Mammary epithelial cell (primary cell): ENCODE measurements at regions not wholly inside any gene's neighbourhood (a gene's known extent, or its start where the extent isn't known, plus 50 kb on each side); places are given as distances from the start of the nearest gene placed in this dataset.

Source experiments
- EZH2 ChIP-seq: IDR thresholded peaks from 2 replicates; pipeline ENCODE4 v1.6.1; 2012; ENCODE audit warnings: low read length, inconsistent platforms, borderline replicate concordance
- TF ChIP-seq, protein P1 (sequence below), 2 donors: IDR thresholded peaks in 1 of 2; conservative IDR thresholded peaks in 1 of 2; 2 replicates each; pipeline ENCODE4 v1.5.1; 2011 to 2012; ENCODE audit warnings: inconsistent platforms in 2 of 2, low read length in 2 of 2, mild to moderate bottlenecking in 2 of 2, control low read depth in 1 of 2, low read depth in 1 of 2; ENCODE audit not compliant: insufficient read depth in 1 of 2; ENCODE audit errors: extremely low read depth in 1 of 2

DNA sequence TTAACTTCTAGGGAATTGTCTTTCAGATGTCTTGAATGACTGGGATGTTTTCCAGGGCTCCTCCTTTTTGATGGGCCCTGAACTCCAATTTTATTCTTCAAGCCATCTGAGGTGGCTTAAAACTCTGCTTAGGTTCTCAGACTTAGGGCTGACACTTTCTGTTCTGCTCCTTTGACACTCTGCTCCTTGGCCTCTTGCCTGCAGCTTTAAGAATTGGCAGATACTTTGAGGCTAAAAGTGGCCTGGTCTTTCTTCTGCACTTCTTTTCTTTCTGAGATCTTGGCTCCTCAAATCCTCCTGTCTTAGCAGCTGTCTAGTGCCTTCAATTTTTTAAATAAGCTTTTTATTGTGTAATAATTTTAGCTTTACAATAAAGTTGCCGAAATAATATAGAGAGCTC lies 294.6 kb downstream of the RPS6KC1 start:
- TF ChIP-seq, protein P1, sequence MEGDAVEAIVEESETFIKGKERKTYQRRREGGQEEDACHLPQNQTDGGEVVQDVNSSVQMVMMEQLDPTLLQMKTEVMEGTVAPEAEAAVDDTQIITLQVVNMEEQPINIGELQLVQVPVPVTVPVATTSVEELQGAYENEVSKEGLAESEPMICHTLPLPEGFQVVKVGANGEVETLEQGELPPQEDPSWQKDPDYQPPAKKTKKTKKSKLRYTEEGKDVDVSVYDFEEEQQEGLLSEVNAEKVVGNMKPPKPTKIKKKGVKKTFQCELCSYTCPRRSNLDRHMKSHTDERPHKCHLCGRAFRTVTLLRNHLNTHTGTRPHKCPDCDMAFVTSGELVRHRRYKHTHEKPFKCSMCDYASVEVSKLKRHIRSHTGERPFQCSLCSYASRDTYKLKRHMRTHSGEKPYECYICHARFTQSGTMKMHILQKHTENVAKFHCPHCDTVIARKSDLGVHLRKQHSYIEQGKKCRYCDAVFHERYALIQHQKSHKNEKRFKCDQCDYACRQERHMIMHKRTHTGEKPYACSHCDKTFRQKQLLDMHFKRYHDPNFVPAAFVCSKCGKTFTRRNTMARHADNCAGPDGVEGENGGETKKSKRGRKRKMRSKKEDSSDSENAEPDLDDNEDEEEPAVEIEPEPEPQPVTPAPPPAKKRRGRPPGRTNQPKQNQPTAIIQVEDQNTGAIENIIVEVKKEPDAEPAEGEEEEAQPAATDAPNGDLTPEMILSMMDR (conservative IDR thresholded peaks at IDR 0.05 in 1 of 2, IDR thresholded peaks at IDR 0.05 in 1 of 2; ENCODE audit: extremely low read depth in 1 of 2, insufficient read depth in 1 of 2, low read depth in 1 of 2, low read length in 2 of 2), result no peak
- no peak for TF ChIP-seq EZH2
